ENCODE measurements at regions not wholly inside any gene's neighbourhood (a gene's known extent, or its start where the extent isn't known, plus 50 kb on each side); places are given as distances from the start of the nearest gene placed in this dataset.

DNA sequence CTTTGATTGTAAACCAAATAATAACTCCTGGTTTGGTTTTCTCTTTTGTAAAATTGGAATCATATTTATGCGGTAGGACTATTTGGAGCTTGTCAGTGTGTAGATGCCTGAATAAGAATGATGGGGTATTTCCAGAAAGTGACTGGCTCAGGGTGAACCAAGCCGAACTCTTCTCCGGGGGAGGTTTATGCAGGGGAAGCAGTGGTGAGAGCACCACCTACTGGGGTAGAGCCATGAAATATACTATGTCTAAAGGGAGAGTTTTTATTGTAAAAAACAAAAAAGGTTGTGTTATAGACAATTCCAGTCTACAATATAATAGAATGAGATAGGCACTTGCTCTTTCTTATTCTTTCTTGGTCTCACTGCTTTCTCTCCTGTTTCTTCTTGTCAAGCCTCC, 222.9 kb upstream of the SLC16A7 start:
- TF ChIP-seq, protein P1, sequence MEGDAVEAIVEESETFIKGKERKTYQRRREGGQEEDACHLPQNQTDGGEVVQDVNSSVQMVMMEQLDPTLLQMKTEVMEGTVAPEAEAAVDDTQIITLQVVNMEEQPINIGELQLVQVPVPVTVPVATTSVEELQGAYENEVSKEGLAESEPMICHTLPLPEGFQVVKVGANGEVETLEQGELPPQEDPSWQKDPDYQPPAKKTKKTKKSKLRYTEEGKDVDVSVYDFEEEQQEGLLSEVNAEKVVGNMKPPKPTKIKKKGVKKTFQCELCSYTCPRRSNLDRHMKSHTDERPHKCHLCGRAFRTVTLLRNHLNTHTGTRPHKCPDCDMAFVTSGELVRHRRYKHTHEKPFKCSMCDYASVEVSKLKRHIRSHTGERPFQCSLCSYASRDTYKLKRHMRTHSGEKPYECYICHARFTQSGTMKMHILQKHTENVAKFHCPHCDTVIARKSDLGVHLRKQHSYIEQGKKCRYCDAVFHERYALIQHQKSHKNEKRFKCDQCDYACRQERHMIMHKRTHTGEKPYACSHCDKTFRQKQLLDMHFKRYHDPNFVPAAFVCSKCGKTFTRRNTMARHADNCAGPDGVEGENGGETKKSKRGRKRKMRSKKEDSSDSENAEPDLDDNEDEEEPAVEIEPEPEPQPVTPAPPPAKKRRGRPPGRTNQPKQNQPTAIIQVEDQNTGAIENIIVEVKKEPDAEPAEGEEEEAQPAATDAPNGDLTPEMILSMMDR (IDR thresholded peaks at IDR 0.05) = no peak
- no peak for TF ChIP-seq POLR2A (IDR thresholded peaks at IDR 0.05)

Data from stomach (tissue), 4 donors.